Stimulated activated CD8-positive, alpha-beta memory T cell treated with anti-CD3 and anti-CD28 coated beads, Interleukin-15, amount 100 ng/mL, for 48 hours (primary cell): ENCODE measurements at regions not wholly inside any gene's neighbourhood (a gene's known extent, or its start where the extent isn't known, plus 50 kb on each side); places are given as distances from the start of the nearest gene placed in this dataset.

Experiments
- DNase-seq, 2 donors: peaks; one replicate each; pipeline ENCODE4 v3.0.0-alpha.2; 2020; ENCODE audit warnings: low read depth in 2 of 2

DNA sequence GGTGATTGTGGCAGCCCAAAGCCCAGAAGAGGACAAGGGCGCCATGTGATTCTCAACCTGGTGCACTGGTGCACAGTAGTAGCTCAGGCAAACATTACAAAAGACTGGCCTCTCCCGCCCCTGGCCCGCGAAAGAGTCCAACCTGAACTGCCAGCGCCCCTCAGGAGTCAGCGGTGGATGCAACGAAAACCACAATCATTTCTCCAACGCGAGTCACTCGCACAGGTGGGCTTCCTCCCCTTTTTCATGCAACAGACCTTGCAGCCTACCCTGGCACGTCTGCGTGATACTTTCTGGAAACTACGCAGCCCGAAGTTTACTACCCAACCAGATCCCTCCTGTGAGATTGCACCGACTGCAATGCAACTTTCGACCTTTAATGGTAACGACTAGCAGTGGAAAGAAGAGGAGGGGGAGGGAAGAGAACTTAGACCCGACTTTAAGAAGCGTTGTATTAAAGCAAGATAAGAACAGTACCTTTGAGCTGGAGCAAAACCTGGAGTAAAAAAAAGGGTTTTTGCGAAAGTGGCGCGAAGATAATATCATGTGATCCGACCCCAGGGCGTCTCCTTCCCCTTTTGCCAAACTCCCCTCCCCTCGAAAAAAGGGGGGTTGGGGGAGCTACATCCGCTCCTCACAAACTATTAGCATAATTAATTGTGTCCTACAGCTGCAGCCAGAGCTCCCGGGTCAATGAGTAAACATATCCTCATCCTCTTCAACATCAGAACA, 63.3 kb upstream of the CCDC160 start:
- DNase-seq: no peak

DNA sequence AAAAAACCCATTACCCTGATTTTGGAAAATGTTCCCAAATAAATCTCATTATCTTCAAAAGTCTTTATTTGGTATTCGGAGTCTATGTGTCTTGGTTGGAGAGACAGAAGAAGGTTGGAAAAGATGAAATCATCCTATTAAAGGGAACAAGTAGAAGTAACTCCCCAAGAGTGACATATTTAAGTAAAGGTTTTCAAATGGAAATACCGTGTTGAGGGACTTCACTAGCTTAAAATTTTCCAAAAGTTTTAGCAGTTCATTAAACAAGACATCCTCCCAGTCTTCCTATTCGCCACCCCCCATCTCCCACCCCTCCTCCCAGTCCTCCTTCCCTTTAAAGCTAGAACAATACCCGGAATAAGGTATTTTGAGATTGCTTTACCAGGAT, 62.7 kb upstream of the CCDC160 start:
- no peak for DNase-seq

DNA sequence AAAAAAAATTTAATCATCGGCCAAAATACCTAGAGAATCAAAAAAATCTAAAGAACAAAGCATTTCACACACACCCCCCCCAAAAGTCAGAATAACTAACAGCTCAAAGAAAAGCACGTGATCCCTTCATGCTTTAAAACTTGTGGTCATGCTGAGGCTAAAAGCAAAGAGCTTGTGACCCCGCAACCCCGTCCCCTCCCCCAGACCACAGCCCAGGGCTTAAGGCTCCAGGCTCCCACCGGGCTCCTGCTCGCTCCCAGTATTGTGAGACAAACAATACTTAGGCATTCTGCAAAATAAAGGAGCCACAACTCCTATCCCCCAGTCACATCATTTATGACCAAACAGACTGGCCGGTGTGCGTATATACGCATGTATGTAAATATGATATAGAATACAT, 62.1 kb upstream of the CCDC160 start:
- no peak for DNase-seq

DNA sequence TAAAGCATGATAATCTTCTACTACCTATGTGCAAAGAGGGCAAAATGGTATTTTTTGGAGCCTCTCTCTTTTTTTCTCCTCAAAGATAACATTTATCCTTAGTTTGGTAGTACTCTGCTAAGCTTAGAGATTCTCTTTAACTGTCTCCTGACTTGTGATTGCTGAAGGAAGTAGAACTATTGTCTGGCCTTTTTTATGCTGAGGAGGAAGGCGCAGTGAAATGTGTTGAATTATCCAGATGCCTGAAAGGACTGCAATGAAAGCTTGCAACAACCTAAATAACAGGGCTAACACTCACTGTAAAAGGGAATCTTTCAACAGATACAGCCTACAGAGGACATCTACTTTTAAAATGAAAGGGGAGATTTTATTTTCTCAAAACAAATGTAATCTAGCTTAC, 59.5 kb upstream of the CCDC160 start:
- no peak for DNase-seq

DNA sequence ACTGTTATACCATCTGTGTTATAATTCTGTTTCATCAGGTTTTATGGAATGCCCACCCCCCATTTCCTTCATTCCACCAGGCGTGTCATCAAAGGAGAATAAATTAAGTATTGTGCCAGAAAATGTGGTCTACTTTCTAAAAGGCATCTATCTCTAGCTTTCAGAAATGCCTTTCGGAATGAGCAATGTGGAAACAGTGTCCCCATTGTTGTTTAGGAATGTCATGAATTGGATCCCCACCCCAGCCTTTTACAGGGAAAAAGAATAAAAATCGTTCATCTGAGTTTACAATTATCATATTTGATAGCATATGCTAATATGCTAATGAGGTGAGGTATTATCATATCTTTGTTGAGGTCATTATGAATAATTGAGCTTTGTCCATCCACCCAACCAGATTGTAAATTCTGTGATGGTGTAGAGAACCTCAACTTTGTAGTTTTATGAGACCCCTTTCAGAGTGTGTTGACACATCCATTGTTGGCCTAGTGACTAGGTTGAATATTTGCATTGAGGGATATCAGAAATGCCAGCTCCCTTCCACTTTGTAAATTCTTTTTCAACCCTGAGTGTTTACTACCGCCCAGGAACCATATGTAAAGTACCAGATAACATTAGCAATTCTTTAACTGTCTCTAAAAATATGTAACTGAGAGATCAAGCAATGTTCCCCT, 56.2 kb upstream of the CCDC160 start:
- DNase-seq: no peak

DNA sequence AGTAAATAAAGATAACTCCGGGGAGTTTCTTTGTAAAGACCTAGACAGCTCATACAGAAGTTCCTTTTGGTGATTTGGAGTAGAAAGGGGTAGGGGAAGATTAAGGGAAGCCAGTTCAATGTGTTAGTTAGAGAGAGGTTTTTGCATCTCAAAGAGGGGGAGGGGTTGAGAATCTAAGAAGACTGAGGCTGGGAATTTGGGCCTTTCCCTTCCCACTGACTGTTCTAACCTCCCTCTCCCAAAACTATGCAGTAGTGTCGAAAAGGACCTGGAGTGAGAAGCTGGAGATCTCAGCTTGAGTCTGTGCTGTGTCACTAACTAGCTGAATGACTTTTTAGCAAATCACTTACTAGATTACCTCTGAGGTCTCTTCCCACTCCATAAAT, 55.7 kb upstream of the CCDC160 start:
- DNase-seq: no peak

DNA sequence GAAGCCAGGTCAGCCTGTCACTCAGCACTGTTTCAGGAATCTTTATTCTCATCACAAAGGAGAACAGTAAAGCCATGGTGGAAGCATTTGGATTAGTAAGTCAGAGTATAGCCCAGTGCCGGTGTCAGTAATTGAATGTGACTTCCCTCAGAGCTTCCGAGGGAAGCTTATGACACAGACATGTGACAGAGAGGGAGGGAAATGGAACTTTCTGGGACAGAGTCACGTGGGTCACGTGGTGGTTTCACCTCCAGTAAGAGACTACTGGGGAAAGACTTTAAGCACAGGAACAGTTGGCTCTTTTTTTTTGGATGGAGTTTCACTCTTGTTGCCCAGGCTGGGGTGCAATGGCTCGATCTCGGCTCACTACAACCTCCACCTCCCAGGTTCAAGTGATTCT, 53.3 kb upstream of the CCDC160 start:
- no peak for DNase-seq

DNA sequence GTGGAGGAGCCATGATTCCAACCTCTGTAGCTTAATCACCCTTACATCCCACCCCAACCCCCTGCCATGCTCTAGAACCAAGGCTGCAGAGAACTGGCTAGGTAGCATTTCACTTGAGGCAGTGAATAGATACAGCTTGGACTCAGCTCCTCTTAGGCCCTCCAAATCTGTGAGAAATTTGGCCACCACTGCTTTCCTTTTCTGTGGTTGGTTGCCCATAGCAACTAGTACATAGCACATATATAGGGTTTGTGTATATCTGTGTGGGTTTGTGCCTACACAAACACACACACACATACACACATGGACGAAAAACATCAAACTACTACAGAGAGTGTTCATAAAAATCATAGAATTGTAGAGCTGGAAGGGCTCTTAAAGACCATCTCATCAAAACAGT, 52.0 kb upstream of the CCDC160 start:
- DNase-seq: no peak

DNA sequence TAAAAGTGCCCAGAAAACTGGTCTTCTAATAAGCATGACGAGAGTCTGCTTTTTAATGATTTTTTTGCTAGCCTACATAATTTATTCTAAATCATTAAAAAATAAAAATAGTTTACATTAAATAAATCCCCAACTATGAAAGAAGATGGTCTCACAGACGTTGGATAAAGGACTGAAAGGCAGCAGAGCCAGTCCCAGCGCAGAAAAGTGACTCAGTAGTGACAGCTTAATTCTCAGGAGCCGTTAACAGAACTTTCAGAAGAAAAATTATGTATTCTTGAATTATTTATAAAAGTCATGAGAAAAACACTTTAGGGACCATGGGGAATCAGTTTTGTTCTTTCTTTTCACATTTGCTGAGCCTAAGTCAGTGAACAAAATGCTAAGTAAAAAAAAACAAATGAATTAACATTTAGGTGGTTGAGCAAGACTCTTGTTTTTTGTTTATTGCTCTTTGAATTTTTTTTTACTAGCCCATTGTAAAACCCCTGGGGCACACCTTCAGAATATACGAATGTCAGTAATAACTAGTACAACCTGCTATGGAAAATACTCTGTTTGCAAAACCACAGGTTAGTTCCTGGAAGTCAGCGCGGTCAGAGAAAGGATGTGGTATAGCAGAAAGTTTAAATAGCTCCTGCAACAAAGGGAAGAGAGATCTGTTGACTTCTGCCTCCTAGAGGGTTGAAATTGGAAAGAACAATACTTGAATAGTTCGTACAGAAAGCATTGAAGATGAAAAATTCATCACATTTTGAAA, 50.4 kb upstream of the CCDC160 start:
- peak in 1 of 2 donors; percentile 53 for DNase-seq
